ENCODE measurements at regions not wholly inside any gene's neighbourhood (a gene's known extent, or its start where the extent isn't known, plus 50 kb on each side); places are given as distances from the start of the nearest gene placed in this dataset.
A peak's percentile ranks its signal among the peaks of the same experiment; 100 is the strongest.
"Not testable (repeated sequence)": the region's sequence is repeated elsewhere in the genome, so short reads cannot be mapped to it uniquely, and the experiment has no call there.

DNA sequence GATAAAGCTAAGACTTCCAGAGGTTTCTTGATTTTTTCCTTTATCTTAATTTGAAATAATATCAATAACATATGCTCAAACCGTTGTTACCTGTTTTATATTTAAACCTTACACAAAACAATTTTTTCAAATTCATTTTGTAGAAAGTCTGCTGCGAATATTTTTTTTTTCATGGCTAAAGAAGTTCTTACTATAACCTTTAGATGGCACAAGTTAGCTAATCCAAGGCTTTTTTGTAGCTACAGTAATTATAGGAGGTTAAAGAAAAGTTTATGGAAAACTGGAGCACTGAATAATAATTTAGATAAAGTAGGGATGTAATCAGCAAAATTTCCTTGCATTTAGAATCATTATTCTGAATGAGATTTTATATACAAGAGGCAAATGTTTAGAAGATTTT, 78.0 kb upstream of the PNPT1 start:
- peak; percentile 56 for DNase-seq (ENCODE audit: unreplicated experiment)
- H3K4me1 Mint-ChIP-seq (ENCODE audit: insufficient read depth, unreplicated experiment) = peaks cover 51% of the 10 kb centered on the region
- H3K36me3 Mint-ChIP-seq (ENCODE audit: insufficient read depth, unreplicated experiment) = no peaks in the 10 kb centered on the region
- H3K27me3 Mint-ChIP-seq (ENCODE audit: insufficient read depth, unreplicated experiment) = no peaks in the 10 kb centered on the region
- ChIA-PET POLR2A (interaction anchor here (0.7 to 4.7 kb wide), 24 partner anchors 8 to 352 kb away, joined by 3 to 31 read pairs (median 4); partner anchors contain the start of genes CCDC88A and EFEMP1), CTCF (interaction anchor here (0.6 to 7.6 kb wide), 45 partner anchors 9 to 1747 kb away, joined by 3 to 204 read pairs (median 5); no protein-coding TSS in a partner anchor)
- intact Hi-C loops (cut with micrococcal nuclease) = loop anchor here (1.0 to 5.0 kb wide), 6 partner anchors 53 to 361 kb away; partner anchors contain the start of gene EFEMP1
- no peak overlapping the region for H3K4me3 Mint-ChIP-seq (ENCODE audit: unreplicated experiment)
- TF ChIP-seq, protein P1, sequence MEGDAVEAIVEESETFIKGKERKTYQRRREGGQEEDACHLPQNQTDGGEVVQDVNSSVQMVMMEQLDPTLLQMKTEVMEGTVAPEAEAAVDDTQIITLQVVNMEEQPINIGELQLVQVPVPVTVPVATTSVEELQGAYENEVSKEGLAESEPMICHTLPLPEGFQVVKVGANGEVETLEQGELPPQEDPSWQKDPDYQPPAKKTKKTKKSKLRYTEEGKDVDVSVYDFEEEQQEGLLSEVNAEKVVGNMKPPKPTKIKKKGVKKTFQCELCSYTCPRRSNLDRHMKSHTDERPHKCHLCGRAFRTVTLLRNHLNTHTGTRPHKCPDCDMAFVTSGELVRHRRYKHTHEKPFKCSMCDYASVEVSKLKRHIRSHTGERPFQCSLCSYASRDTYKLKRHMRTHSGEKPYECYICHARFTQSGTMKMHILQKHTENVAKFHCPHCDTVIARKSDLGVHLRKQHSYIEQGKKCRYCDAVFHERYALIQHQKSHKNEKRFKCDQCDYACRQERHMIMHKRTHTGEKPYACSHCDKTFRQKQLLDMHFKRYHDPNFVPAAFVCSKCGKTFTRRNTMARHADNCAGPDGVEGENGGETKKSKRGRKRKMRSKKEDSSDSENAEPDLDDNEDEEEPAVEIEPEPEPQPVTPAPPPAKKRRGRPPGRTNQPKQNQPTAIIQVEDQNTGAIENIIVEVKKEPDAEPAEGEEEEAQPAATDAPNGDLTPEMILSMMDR (IDR thresholded peaks at IDR 0.05; ENCODE audit: unreplicated experiment) = peak; percentile 66
- no TSS peak for BruUV-seq (replicated peaks)
- H3K9me3 Mint-ChIP-seq (ENCODE audit: unreplicated experiment) = no peaks in the 10 kb centered on the region
- peak overlapping the region; percentile 35 for H3K27ac Mint-ChIP-seq (ENCODE audit: low read depth, unreplicated experiment)

GRCh38 chr2:55768991-55769390, 75.3 kb upstream of the PNPT1 start:
- H3K9me3 Mint-ChIP-seq (ENCODE audit: unreplicated experiment) = no peaks in the 10 kb centered on the region
- H3K27ac Mint-ChIP-seq (ENCODE audit: low read depth, unreplicated experiment) = peak overlapping the region; percentile 72
- no peak overlapping the region for H3K4me3 Mint-ChIP-seq (ENCODE audit: unreplicated experiment)
- H3K27me3 Mint-ChIP-seq (ENCODE audit: insufficient read depth, unreplicated experiment) = no peaks in the 10 kb centered on the region
- TF ChIP-seq, protein P1 (IDR thresholded peaks at IDR 0.05; ENCODE audit: unreplicated experiment) = no peak
- no TSS peak for BruUV-seq (replicated peaks)
- CTCF ChIA-PET = interaction anchor here (0.6 to 7.6 kb wide), 6 partner anchors 9 to 1150 kb away, joined by 3 to 204 read pairs (median 4); no protein-coding TSS in a partner anchor
- intact Hi-C loops (cut with micrococcal nuclease) = no loop called here
- H3K36me3 Mint-ChIP-seq (ENCODE audit: insufficient read depth, unreplicated experiment) = no peaks in the 10 kb centered on the region
- DNase-seq (ENCODE audit: unreplicated experiment) = no peak
- peaks cover 30% of the 10 kb centered on the region for H3K4me1 Mint-ChIP-seq (ENCODE audit: insufficient read depth, unreplicated experiment)
- POLR2A ChIA-PET = interaction anchor here (0.6 to 4.7 kb wide), 12 partner anchors 10 to 1238 kb away, joined by 3 to 31 read pairs (median 3); no protein-coding TSS in a partner anchor

GRCh38 chr2:55766947-55767346, 73.3 kb upstream of the PNPT1 start:
- no peaks in the 10 kb centered on the region for H3K27me3 Mint-ChIP-seq (ENCODE audit: insufficient read depth, unreplicated experiment)
- H3K36me3 Mint-ChIP-seq (ENCODE audit: insufficient read depth, unreplicated experiment) = no peaks in the 10 kb centered on the region
- H3K4me1 Mint-ChIP-seq (ENCODE audit: insufficient read depth, unreplicated experiment) = peaks cover 30% of the 10 kb centered on the region
- TF ChIP-seq, protein P1 (IDR thresholded peaks at IDR 0.05; ENCODE audit: unreplicated experiment) = no peak
- intact Hi-C loops (cut with micrococcal nuclease) = no loop called here
- no peak overlapping the region for H3K4me3 Mint-ChIP-seq (ENCODE audit: unreplicated experiment)
- no peaks in the 10 kb centered on the region for H3K9me3 Mint-ChIP-seq (ENCODE audit: unreplicated experiment)
- no TSS peak for BruUV-seq (replicated peaks)
- CTCF ChIA-PET = interaction anchor here (1.1 to 7.6 kb wide), 4 partner anchors 47 to 195 kb away, joined by 3 to 204 read pairs (median 48); no protein-coding TSS in a partner anchor
- no peak for DNase-seq (ENCODE audit: unreplicated experiment)
- no peak overlapping the region for H3K27ac Mint-ChIP-seq (ENCODE audit: low read depth, unreplicated experiment)
- POLR2A ChIA-PET = interaction anchor here (0.7 to 2.5 kb wide), 3 partner anchors 11 to 179 kb away, joined by 3 to 5 read pairs (median 4); no protein-coding TSS in a partner anchor

DNA sequence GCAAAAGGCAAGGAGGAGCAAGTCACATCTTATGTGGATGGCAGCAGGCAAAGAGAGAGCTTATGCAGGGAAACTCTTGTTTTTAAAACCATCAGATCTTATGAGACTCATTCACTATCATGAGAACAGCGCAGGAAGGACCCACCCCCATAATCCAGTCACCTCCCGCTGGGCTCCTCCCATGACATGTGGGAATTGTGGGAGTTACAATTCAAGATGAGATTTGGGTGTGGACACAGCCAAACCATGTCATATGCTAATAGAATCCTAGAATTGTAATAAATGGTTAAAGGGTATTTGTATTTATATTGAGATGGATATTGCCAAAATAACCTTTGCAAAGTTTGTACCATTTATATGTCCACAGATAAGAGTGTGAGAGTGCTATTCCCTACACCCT, 72.1 kb upstream of the PNPT1 start:
- POLR2A ChIA-PET = interaction anchor here (0.7 kb wide), 1 partner anchor 48 kb away, joined by 3 read pairs; no protein-coding TSS in a partner anchor
- Mint-ChIP-seq H3K27ac (ENCODE audit: low read depth, unreplicated experiment) (peak overlapping the region; percentile 76), H3K4me1 (ENCODE audit: insufficient read depth, unreplicated experiment) (peaks cover 35% of the 10 kb centered on the region)
- H3K4me3 Mint-ChIP-seq (ENCODE audit: unreplicated experiment); intact Hi-C loops (cut with micrococcal nuclease); H3K27me3 Mint-ChIP-seq (ENCODE audit: insufficient read depth, unreplicated experiment); BruUV-seq (replicated peaks); H3K36me3 Mint-ChIP-seq (ENCODE audit: insufficient read depth, unreplicated experiment); H3K9me3 Mint-ChIP-seq (ENCODE audit: unreplicated experiment); CTCF ChIA-PET; DNase-seq (ENCODE audit: unreplicated experiment): not testable (repeated sequence)
